B cell (primary cell): ENCODE measurements at regions not wholly inside any gene's neighbourhood (a gene's known extent, or its start where the extent isn't known, plus 50 kb on each side); places are given as distances from the start of the nearest gene placed in this dataset.

Experiments used
- ATAC-seq: fragments of 200-7000 bp; cut with Tn5 transposase; one replicate; pipeline ENCODE4 v1.10.0; 2021; ENCODE audit warnings: low read depth, mild to moderate bottlenecking, moderate number of reproducible peaks, moderate library complexity
- CTCF ChIA-PET: fragments of 350-600 bp; sonication (Branson Sonifier 250); formaldehyde crosslinking; loops from one replicate; lab custom pipeline; 2021; ENCODE audit warnings: antibody characterized with exemption, inconsistent platforms; lab: Charles Lee
- POLR2A ChIA-PET: fragments of 350-600 bp; sonication (Branson Sonifier 250); formaldehyde crosslinking; loops from one replicate; lab custom pipeline; 2021; ENCODE audit warnings: antibody characterized with exemption; lab: Charles Lee
- DNase-seq: peaks from one replicate; pipeline ENCODE4 v3.0.0; 2013
- H2AFZ ChIP-seq: 2 replicates; pipeline ENCODE4 v1.6.1; 2012; ENCODE audit warnings: mild to moderate bottlenecking, low read depth, low read length; ENCODE audit not compliant: insufficient read depth, poor library complexity, severe bottlenecking
- H3K27ac ChIP-seq, 2 donors: 1 replicate in 1 of 2; 2 replicates in 1 of 2; pipeline ENCODE4 v1.5.1; 2012 to 2013; ENCODE audit warnings: low read length in 2 of 2, mild to moderate bottlenecking in 2 of 2, moderate library complexity in 1 of 2
- H3K27me3 ChIP-seq, 4 experiments: fragments of 200-600 bp in 1 of 4; sonication (generic) in 1 of 4; replicated peaks in 1 of 4; 1 replicate in 2 of 4; 2 replicates in 2 of 4; pipeline versions ENCODE4 v1.6.1 to v1.7.0; 2013 to 2016; ENCODE audit warnings: low read length in 3 of 4, mild to moderate bottlenecking in 2 of 4, mixed read lengths in 1 of 4, moderate library complexity in 1 of 4; ENCODE audit not compliant: insufficient read depth in 4 of 4, control insufficient read depth in 3 of 4; ENCODE audit errors: control extremely low read depth in 1 of 4
- H3K36me3 ChIP-seq, 2 experiments: replicated peaks in 1 of 2; 1 replicate in 1 of 2; 2 replicates in 1 of 2; pipeline versions ENCODE4 v1.6.1 to v1.7.1; 2013; ENCODE audit warnings: low read length in 1 of 2; ENCODE audit not compliant: insufficient read depth in 2 of 2, control insufficient read depth in 1 of 2; ENCODE audit errors: control extremely low read depth in 1 of 2, extremely low read depth in 1 of 2
- H3K4me1 ChIP-seq, 2 donors: fragments of 200-600 bp in 1 of 2; sonication (generic) in 1 of 2; 1 replicate in 1 of 2; 2 replicates in 1 of 2; pipeline versions ENCODE4 v1.5.1 to v1.6.1; 2013 to 2017; ENCODE audit warnings: low read length in 2 of 2; ENCODE audit not compliant: control insufficient read depth in 2 of 2, insufficient read depth in 2 of 2
- H3K4me2 ChIP-seq: replicated peaks from 2 replicates; pipeline ENCODE3; 2012; ENCODE audit warnings: mild to moderate bottlenecking, low read depth, low read length; ENCODE audit not compliant: poor library complexity, severe bottlenecking
- H3K4me3 ChIP-seq, 5 experiments: fragments of 200-600 bp in 1 of 5; sonication (generic) in 1 of 5; 1 replicate in 3 of 5; 2 replicates in 2 of 5; pipeline versions ENCODE4 v1.5.1 to v1.7.0; 2011 to 2016; ENCODE audit warnings: low read length in 4 of 5, mild to moderate bottlenecking in 4 of 5, low read depth in 2 of 5, control low read depth in 1 of 5, moderate library complexity in 1 of 5; ENCODE audit not compliant: insufficient read depth in 1 of 5; ENCODE audit errors: control extremely low read depth in 1 of 5, extremely low read depth in 1 of 5
- H3K79me2 ChIP-seq: fragments of 200-600 bp; sonication (generic); one replicate; pipeline ENCODE4 v1.6.0; 2016; ENCODE audit warnings: low read length; ENCODE audit not compliant: control insufficient read depth, insufficient read depth
- H3K9ac ChIP-seq: fragments of 200-600 bp; sonication (generic); 2 replicates; pipeline ENCODE4 v1.6.1; 2017; ENCODE audit warnings: mild to moderate bottlenecking, low read length, moderate library complexity
- H3K9me3 ChIP-seq, 3 donors: one replicate each; pipeline versions ENCODE4 v1.6.1 to v1.7.1; 2013; ENCODE audit warnings: low read length in 2 of 3; ENCODE audit not compliant: control insufficient read depth in 2 of 3, insufficient read depth in 1 of 3; ENCODE audit errors: control extremely low read depth in 1 of 3
- H4K20me1 ChIP-seq: 2 replicates; pipeline ENCODE4 v1.6.0; 2012; ENCODE audit warnings: mild to moderate bottlenecking, low read length; ENCODE audit not compliant: insufficient read depth, control insufficient read depth, poor library complexity, severe bottlenecking
- H3K27ac Mint-ChIP-seq: one replicate; pipeline ENCODE4 v1.8.0; 2021; ENCODE audit warnings: mixed read lengths
- H3K27me3 Mint-ChIP-seq: one replicate; pipeline ENCODE4 v1.8.0; 2021; ENCODE audit warnings: mixed read lengths
- H3K4me1 Mint-ChIP-seq: one replicate; pipeline ENCODE4 v1.8.0; 2021; ENCODE audit warnings: mixed read lengths
- H3K4me3 Mint-ChIP-seq: one replicate; pipeline ENCODE4 v1.8.0; 2021; ENCODE audit warnings: mixed read lengths
- H3K9me3 Mint-ChIP-seq: one replicate; pipeline ENCODE4 v1.8.0; 2022; ENCODE audit warnings: mixed read lengths; ENCODE audit not compliant: insufficient read depth
- EZH2 ChIP-seq: IDR thresholded peaks from 2 replicates; pipeline ENCODE4 v1.6.1; 2012; ENCODE audit warnings: borderline replicate concordance, low read depth, mild to moderate bottlenecking, moderate library complexity, low read length; ENCODE audit not compliant: insufficient read depth, poor library complexity, severe bottlenecking
- WGBS: methylation state at CpG from one replicate; pipeline ENCODE4 v1.1.5; 2013; ENCODE audit warnings: missing lambda C conversion rate; ENCODE audit not compliant: insufficient coverage; 5-methylcytosine and 5-hydroxymethylcytosine counted together
- intact Hi-C: fragments of 100-400 bp; cut with micrococcal nuclease; formaldehyde crosslinking; loops from one replicate; pipeline ENCODE4 v1.10.0; 2022
- TF ChIP-seq, protein P1 (sequence below): fragments of 200-600 bp; IDR thresholded peaks from one replicate; pipeline ENCODE4 v1.8.0; 2022; ENCODE audit warnings: antibody characterized with exemption, mild to moderate bottlenecking

DNA sequence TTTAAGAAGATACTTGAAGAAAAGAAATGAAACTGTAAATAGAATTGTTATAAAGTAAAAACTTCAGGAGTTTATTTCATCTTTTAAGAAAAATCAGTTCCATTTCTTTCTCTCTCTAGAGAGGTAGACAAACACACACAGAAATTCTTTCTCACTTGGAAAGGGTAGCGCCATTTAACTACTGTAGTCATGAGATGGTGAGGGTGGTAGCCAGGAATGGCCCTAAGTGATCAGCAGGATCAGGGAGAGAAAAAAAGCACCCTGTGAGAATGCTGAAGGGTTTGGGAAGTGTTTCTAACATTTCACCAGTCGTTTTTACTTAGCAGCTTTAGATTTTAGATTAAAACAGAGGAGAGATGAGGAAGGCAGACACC is 205.7 kb upstream of the RUNX1 start:
- POLR2A ChIA-PET, result no interaction called here
- H3K4me1 Mint-ChIP-seq, result no peaks in the 10 kb centered on the region
- Histone ChIP-seq H3K4me3 (no peak overlapping the region), H3K79me2 (no peaks in the 10 kb centered on the region), H3K36me3 (no peaks in the 10 kb centered on the region), H4K20me1 (no peaks in the 10 kb centered on the region), H3K27me3 (no peaks in the 10 kb centered on the region), H3K4me2 (no peak overlapping the region), H3K4me1 (no peaks in the 10 kb centered on the region), H2AFZ (no peak overlapping the region), H3K9me3 (peaks cover 0 to 2% (median 0%) of the 10 kb centered on the region in 3 donors), H3K27ac (no peak overlapping the region), H3K9ac (no peak overlapping the region)
- TF ChIP-seq, protein P1, sequence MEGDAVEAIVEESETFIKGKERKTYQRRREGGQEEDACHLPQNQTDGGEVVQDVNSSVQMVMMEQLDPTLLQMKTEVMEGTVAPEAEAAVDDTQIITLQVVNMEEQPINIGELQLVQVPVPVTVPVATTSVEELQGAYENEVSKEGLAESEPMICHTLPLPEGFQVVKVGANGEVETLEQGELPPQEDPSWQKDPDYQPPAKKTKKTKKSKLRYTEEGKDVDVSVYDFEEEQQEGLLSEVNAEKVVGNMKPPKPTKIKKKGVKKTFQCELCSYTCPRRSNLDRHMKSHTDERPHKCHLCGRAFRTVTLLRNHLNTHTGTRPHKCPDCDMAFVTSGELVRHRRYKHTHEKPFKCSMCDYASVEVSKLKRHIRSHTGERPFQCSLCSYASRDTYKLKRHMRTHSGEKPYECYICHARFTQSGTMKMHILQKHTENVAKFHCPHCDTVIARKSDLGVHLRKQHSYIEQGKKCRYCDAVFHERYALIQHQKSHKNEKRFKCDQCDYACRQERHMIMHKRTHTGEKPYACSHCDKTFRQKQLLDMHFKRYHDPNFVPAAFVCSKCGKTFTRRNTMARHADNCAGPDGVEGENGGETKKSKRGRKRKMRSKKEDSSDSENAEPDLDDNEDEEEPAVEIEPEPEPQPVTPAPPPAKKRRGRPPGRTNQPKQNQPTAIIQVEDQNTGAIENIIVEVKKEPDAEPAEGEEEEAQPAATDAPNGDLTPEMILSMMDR, result no peak
- no peak for TF ChIP-seq EZH2
- no peak for ATAC-seq
- H3K27ac Mint-ChIP-seq, result no peak overlapping the region
- WGBS, result 67% methylated on average over 1 of the region's 2 CpGs
- H3K27me3 Mint-ChIP-seq, result peaks cover 14% of the 10 kb centered on the region
- peaks cover 3% of the 10 kb centered on the region for H3K9me3 Mint-ChIP-seq
- no peak overlapping the region for H3K4me3 Mint-ChIP-seq
- no peak for DNase-seq
- CTCF ChIA-PET, result no interaction called here
- intact Hi-C loops, result no loop called here

DNA sequence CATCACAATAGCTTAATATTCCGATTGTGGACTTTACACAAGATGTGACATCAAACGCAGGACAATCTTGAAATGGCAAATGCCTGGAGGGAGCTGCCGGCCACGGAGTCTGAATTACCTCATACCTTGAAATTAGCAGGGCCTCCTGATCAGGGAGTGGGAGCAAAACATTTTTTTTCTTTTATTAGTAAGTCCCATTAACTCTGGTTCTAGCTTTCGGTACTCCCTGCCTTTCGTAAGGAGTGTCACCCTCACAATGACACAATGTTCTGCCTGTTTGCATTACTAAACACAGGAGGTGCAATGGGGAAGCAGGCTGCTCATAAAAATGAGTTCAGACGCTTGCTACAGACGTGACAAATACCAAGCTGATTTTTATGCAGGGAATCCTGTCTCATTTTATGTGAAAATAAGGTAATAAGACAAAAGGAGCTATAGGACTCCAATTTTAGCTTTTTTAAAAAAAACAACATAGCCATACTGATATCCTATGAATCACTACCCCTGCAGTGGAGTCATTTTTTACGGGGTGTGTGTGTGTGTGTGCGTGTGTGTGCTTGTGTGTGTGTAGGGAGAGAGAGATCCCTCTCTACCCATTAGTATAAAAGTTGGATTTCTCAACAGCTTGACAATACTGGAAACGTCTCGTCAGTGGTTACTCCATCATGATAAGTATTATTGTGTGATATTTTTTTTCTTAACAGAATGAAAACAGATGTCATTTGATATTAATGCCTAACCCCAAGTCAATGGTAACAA is 205.1 kb upstream of the RUNX1 start:
- no peak for ATAC-seq
- Histone ChIP-seq H3K79me2 (no peaks in the 10 kb centered on the region), H3K27me3 (no peaks in the 10 kb centered on the region), H3K4me1 (no peaks in the 10 kb centered on the region), H3K27ac (no peak overlapping the region), H3K9me3 (peaks cover 0 to 2% (median 0%) of the 10 kb centered on the region in 3 donors), H3K36me3 (no peaks in the 10 kb centered on the region), H4K20me1 (no peaks in the 10 kb centered on the region), H3K4me3 (no peak overlapping the region), H3K9ac (no peak overlapping the region), H3K4me2 (no peak overlapping the region), H2AFZ (no peak overlapping the region)
- ChIA-PET POLR2A (no interaction called here), CTCF (no interaction called here)
- intact Hi-C loops, result no loop called here
- 93% methylated on average over 3 of the region's 12 CpGs for WGBS
- H3K4me3 Mint-ChIP-seq, result no peak overlapping the region
- no peaks in the 10 kb centered on the region for H3K4me1 Mint-ChIP-seq
- H3K27ac Mint-ChIP-seq, result no peak overlapping the region
- DNase-seq, result no peak
- TF ChIP-seq EZH2, result no peak
- H3K9me3 Mint-ChIP-seq, result peaks cover 3% of the 10 kb centered on the region
- peaks cover 14% of the 10 kb centered on the region for H3K27me3 Mint-ChIP-seq
